Neural progenitor cell (in vitro differentiated cells): ENCODE measurements at regions not wholly inside any gene's neighbourhood (a gene's known extent, or its start where the extent isn't known, plus 50 kb on each side); places are given as distances from the start of the nearest gene placed in this dataset.
A peak's percentile ranks its signal among the peaks of the same experiment; 100 is the strongest.

ENCODE experiments used
- DNase-seq: peaks from one replicate; pipeline ENCODE4 v3.0.0-alpha.2; 2016; ENCODE audit warnings: low spot score
- H2AFZ ChIP-seq: fragments of 200-600 bp; sonication (generic); replicated peaks from 2 replicates; pipeline ENCODE4 v1.6.1; 2016; ENCODE audit warnings: antibody characterized with exemption
- H3F3A ChIP-seq: fragments of 200-600 bp; sonication (generic); 2 replicates; pipeline ENCODE4 v1.6.1; 2016; ENCODE audit warnings: antibody characterized with exemption, low read depth
- H3K27ac ChIP-seq: fragments of 200-600 bp; sonication (generic); 2 replicates; pipeline ENCODE4 v1.5.1; 2016; ENCODE audit warnings: mild to moderate bottlenecking
- H3K27me3 ChIP-seq: fragments of 200-600 bp; sonication (generic); 2 replicates; pipeline ENCODE4 v1.6.1; 2016; ENCODE audit warnings: mild to moderate bottlenecking, moderate library complexity
- H3K36me3 ChIP-seq: fragments of 200-600 bp; sonication (generic); 2 replicates; pipeline ENCODE4 v1.5.1; 2016
- H3K4me1 ChIP-seq: fragments of 200-600 bp; sonication (generic); 2 replicates; pipeline ENCODE4 v1.6.1; 2016; ENCODE audit warnings: mixed run types
- H3K4me2 ChIP-seq: fragments of 200-600 bp; sonication (generic); 2 replicates; pipeline ENCODE4 v1.6.1; 2016
- H3K4me3 ChIP-seq: fragments of 200-600 bp; sonication (generic); 2 replicates; pipeline ENCODE4 v1.5.1; 2016
- H3K79me2 ChIP-seq: fragments of 200-600 bp; sonication (generic); 2 replicates; pipeline ENCODE4 v1.6.1; 2016; ENCODE audit warnings: low read depth
- H3K9ac ChIP-seq: fragments of 200-600 bp; sonication (generic); 2 replicates; pipeline ENCODE4 v1.6.1; 2016
- H3K9me3 ChIP-seq: fragments of 200-600 bp; sonication (generic); 2 replicates; pipeline ENCODE4 v1.5.1; 2016; ENCODE audit warnings: low read depth
- H4K20me1 ChIP-seq: fragments of 200-600 bp; sonication (generic); 2 replicates; pipeline ENCODE4 v1.6.1; 2016; ENCODE audit warnings: low read depth
- H3K27ac Mint-ChIP-seq: 3 replicates; pipeline ENCODE4 v1.8.0; 2021; ENCODE audit warnings: mixed read lengths
- H3K27me3 Mint-ChIP-seq: 2 replicates; pipeline ENCODE4 v1.8.0; 2022; ENCODE audit warnings: low read depth, mild to moderate bottlenecking, inconsistent platforms, moderate library complexity, mixed read lengths; ENCODE audit not compliant: insufficient read depth
- H3K36me3 Mint-ChIP-seq: 3 replicates; pipeline ENCODE4 v1.8.0; 2021; ENCODE audit warnings: mixed read lengths
- H3K4me1 Mint-ChIP-seq: 3 replicates; pipeline ENCODE4 v1.8.0; 2021; ENCODE audit warnings: mixed read lengths
- H3K4me3 Mint-ChIP-seq: 3 replicates; pipeline ENCODE4 v1.8.0; 2021; ENCODE audit warnings: mild to moderate bottlenecking, moderate library complexity, mixed read lengths
- H3K9me3 Mint-ChIP-seq: 3 replicates; pipeline ENCODE4 v1.8.0; 2020; ENCODE audit warnings: mixed read lengths
- CTCF ChIP-seq: fragments of 200-600 bp; sonication (generic); IDR thresholded peaks from 2 replicates; pipeline ENCODE4 v1.5.1; 2017; ENCODE audit warnings: antibody characterized with exemption, mild to moderate bottlenecking
- EZH2 ChIP-seq: fragments of 200-600 bp; sonication (generic); IDR thresholded peaks from 2 replicates; pipeline ENCODE4 v1.6.1; 2017; ENCODE audit warnings: antibody characterized with exemption, mild to moderate bottlenecking, moderate library complexity
- EZH2phosphoT487 ChIP-seq: fragments of 200-600 bp; sonication (generic); IDR thresholded peaks from 2 replicates; pipeline ENCODE4 v1.6.1; 2017; ENCODE audit warnings: antibody characterized with exemption

GRCh38 chr10:58027426-58027825 lies 240.3 kb downstream of the IPMK start:
- no peaks in the 10 kb centered on the region for H3F3A ChIP-seq
- H3K4me2 ChIP-seq = no peak overlapping the region
- no peak for TF ChIP-seq CTCF
- TF ChIP-seq EZH2phosphoT487 = no peak
- TF ChIP-seq EZH2 = no peak
- no peaks in the 10 kb centered on the region for H3K79me2 ChIP-seq
- H3K4me3 ChIP-seq = no peak overlapping the region
- DNase-seq = peak; percentile 4
- no peak overlapping the region for H3K27ac ChIP-seq
- no peaks in the 10 kb centered on the region for H4K20me1 ChIP-seq
- H3K9me3 ChIP-seq = no peaks in the 10 kb centered on the region
- H2AFZ ChIP-seq = no peak overlapping the region
- Mint-ChIP-seq H3K36me3 (no peaks in the 10 kb centered on the region), H3K27ac (no peak overlapping the region), H3K4me1 (peaks cover 7% of the 10 kb centered on the region), H3K9me3 (no peaks in the 10 kb centered on the region), H3K4me3 (no peak overlapping the region), H3K27me3 (peaks cover 2% of the 10 kb centered on the region)
- no peaks in the 10 kb centered on the region for H3K36me3 ChIP-seq
- no peak overlapping the region for H3K9ac ChIP-seq
- no peaks in the 10 kb centered on the region for H3K27me3 ChIP-seq
- H3K4me1 ChIP-seq = peaks cover 3% of the 10 kb centered on the region

GRCh38 chr10:58026036-58026435 lies 241.7 kb downstream of the IPMK start:
- H3K9ac ChIP-seq = no peak overlapping the region
- H3K27ac ChIP-seq = no peak overlapping the region
- H3F3A ChIP-seq = no peaks in the 10 kb centered on the region
- no peak overlapping the region for H2AFZ ChIP-seq
- Mint-ChIP-seq H3K36me3 (no peaks in the 10 kb centered on the region), H3K27me3 (no peaks in the 10 kb centered on the region), H3K9me3 (no peaks in the 10 kb centered on the region), H3K4me3 (no peak overlapping the region), H3K4me1 (peaks cover 7% of the 10 kb centered on the region), H3K27ac (no peak overlapping the region)
- no peaks in the 10 kb centered on the region for H3K36me3 ChIP-seq
- no peak overlapping the region for H3K4me2 ChIP-seq
- no peaks in the 10 kb centered on the region for H3K9me3 ChIP-seq
- H3K79me2 ChIP-seq = no peaks in the 10 kb centered on the region
- H4K20me1 ChIP-seq = no peaks in the 10 kb centered on the region
- DNase-seq = no peak
- H3K4me1 ChIP-seq = peaks cover 3% of the 10 kb centered on the region
- TF ChIP-seq EZH2 = no peak
- no peak for TF ChIP-seq EZH2phosphoT487
- TF ChIP-seq CTCF = no peak
- H3K4me3 ChIP-seq = no peak overlapping the region
- H3K27me3 ChIP-seq = no peaks in the 10 kb centered on the region

GRCh38 chr10:58023341-58024073 lies 244.2 kb downstream of the IPMK start:
- no peak overlapping the region for H3K4me3 ChIP-seq
- Mint-ChIP-seq H3K36me3 (no peaks in the 10 kb centered on the region), H3K4me1 (peaks cover 7% of the 10 kb centered on the region), H3K27me3 (no peaks in the 10 kb centered on the region), H3K4me3 (no peak overlapping the region), H3K9me3 (peaks cover 2% of the 10 kb centered on the region), H3K27ac (no peak overlapping the region)
- TF ChIP-seq CTCF = no peak
- no peak for TF ChIP-seq EZH2
- TF ChIP-seq EZH2phosphoT487 = no peak
- H3K27me3 ChIP-seq = no peaks in the 10 kb centered on the region
- H3K4me2 ChIP-seq = no peak overlapping the region
- H3K9ac ChIP-seq = no peak overlapping the region
- no peaks in the 10 kb centered on the region for H3F3A ChIP-seq
- H3K27ac ChIP-seq = no peak overlapping the region
- no peaks in the 10 kb centered on the region for H3K79me2 ChIP-seq
- no peaks in the 10 kb centered on the region for H3K9me3 ChIP-seq
- no peaks in the 10 kb centered on the region for H3K36me3 ChIP-seq
- no peak for DNase-seq
- peaks cover 3% of the 10 kb centered on the region for H3K4me1 ChIP-seq
- no peak overlapping the region for H2AFZ ChIP-seq
- no peaks in the 10 kb centered on the region for H4K20me1 ChIP-seq
